ENCODE measurements at regions not wholly inside any gene's neighbourhood (a gene's known extent, or its start where the extent isn't known, plus 50 kb on each side); places are given as distances from the start of the nearest gene placed in this dataset.

DNA sequence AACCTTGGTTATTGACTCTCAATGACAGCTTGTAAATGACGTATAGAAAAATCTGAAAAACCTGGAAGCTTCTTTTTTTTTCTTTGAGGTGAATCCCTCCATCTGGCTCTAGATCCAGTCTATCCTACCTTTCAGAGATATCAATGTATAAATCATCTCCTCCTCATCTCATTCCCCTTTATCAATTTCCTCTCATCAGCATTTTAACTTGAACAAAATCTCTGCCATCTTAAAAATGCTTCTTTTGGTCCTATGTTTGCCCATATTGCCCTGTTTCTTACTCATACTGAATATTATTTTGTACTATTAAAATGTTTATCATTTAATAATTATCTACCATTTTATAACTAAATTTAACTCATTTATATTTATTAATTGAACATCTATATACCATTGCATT is 306.7 kb upstream of the TSHZ2 start:
- FAIRE-seq (no peak), DNase-seq (ENCODE audit: insufficient read length, low spot score) (no peak)
- TF ChIP-seq POLR2AphosphoS5 (IDR thresholded peaks at IDR 0.05; ENCODE audit: low read depth, low read length), result no peak
- TF ChIP-seq POU2F2 (IDR thresholded peaks at IDR 0.05; ENCODE audit: low read depth, low read length), result no peak
- TF ChIP-seq SPI1 (IDR thresholded peaks at IDR 0.05; ENCODE audit: low read depth, low read length), result no peak
- TF ChIP-seq PAX5 (IDR thresholded peaks at IDR 0.05; ENCODE audit: insufficient read depth, low read length, severe bottlenecking), result no peak
- TF ChIP-seq POLR2A (IDR thresholded peaks at IDR 0.05; ENCODE audit: low read depth, low read length), result no peak
- no peak for TF ChIP-seq TAF1 (IDR thresholded peaks at IDR 0.05; ENCODE audit: low read depth, low read length)

DNA sequence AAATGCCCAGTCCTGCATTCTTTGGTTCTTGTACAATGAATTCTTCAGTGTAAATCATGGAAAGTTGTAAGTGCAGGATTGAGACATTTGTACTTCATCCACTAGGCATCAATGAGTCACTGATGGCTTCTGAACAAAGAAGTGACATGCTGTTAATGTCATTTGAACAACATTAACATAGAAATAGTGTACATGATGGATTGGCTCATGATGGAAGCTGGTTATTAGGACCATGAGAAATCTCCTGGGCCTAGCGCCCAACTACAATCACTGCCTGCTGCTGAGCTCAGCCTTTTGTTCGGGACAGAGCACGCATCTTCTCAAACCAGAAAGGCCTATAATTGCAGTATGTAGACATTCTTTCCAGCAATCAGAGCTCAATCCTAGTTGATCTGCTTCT is 316.8 kb upstream of the TSHZ2 start:
- TF ChIP-seq SPI1 (IDR thresholded peaks at IDR 0.05; ENCODE audit: low read depth, low read length) (no peak), PAX5 (IDR thresholded peaks at IDR 0.05; ENCODE audit: insufficient read depth, low read length, severe bottlenecking) (no peak)
- FAIRE-seq (no peak), DNase-seq (ENCODE audit: insufficient read length, low spot score) (no peak)

DNA sequence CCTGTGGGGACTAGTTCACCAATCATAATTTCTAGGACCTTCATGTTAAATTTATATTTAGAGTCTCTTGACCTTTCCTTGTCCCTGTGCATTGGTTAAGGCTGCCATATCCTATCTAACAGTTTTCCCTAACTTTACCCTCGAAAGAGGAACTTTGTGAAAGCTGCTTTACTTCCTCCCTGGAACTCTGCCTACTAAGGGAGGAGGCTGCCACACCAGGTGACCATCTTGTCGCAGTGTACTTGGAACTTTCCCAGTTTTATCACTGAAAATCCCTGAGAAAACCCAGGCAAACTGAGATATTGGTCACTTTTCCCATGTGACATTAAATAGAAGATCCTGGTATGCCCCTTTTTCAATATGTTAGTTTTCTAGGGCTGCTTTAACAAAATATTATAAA is 317.6 kb upstream of the TSHZ2 start:
- TF ChIP-seq PAX5 (IDR thresholded peaks at IDR 0.05; ENCODE audit: insufficient read depth, low read length, severe bottlenecking), result no peak
- TF ChIP-seq SPI1 (IDR thresholded peaks at IDR 0.05; ENCODE audit: low read depth, low read length), result no peak
- TF ChIP-seq POLR2A (IDR thresholded peaks at IDR 0.05; ENCODE audit: low read depth, low read length), result no peak
- TF ChIP-seq POLR2AphosphoS5 (IDR thresholded peaks at IDR 0.05; ENCODE audit: low read depth, low read length), result no peak
- TF ChIP-seq POU2F2 (IDR thresholded peaks at IDR 0.05; ENCODE audit: low read depth, low read length), result no peak
- no peak for TF ChIP-seq TAF1 (IDR thresholded peaks at IDR 0.05; ENCODE audit: low read depth, low read length)
- DNase-seq (ENCODE audit: insufficient read length, low spot score) (no peak), FAIRE-seq (no peak)

DNA sequence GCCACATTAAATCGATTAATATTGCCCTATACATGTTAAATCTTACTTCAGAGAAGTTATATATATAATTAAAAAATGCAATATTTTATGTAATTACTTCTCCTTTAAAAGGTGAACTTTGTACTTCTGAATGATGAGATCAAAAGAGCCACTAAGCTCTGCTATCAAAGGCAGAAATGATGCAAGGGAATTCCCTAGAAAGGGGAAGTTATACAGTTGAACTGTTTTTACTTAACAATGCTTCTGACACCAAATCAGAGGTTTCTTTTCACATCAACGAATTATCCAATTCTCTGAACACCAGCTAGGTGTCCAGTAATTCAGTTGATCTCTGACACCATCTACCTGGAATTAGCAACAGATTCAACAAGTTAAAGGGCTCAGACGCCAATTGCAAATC is 319.9 kb upstream of the TSHZ2 start:
- TF ChIP-seq POLR2AphosphoS5 (IDR thresholded peaks at IDR 0.05; ENCODE audit: low read depth, low read length) (no peak), POU2F2 (IDR thresholded peaks at IDR 0.05; ENCODE audit: low read depth, low read length) (no peak), POLR2A (IDR thresholded peaks at IDR 0.05; ENCODE audit: low read depth, low read length) (no peak), PAX5 (IDR thresholded peaks at IDR 0.05; ENCODE audit: insufficient read depth, low read length, severe bottlenecking) (no peak), SPI1 (IDR thresholded peaks at IDR 0.05; ENCODE audit: low read depth, low read length) (no peak), TAF1 (IDR thresholded peaks at IDR 0.05; ENCODE audit: low read depth, low read length) (no peak)
- DNase-seq (ENCODE audit: insufficient read length, low spot score), result no peak
- no peak for FAIRE-seq

DNA sequence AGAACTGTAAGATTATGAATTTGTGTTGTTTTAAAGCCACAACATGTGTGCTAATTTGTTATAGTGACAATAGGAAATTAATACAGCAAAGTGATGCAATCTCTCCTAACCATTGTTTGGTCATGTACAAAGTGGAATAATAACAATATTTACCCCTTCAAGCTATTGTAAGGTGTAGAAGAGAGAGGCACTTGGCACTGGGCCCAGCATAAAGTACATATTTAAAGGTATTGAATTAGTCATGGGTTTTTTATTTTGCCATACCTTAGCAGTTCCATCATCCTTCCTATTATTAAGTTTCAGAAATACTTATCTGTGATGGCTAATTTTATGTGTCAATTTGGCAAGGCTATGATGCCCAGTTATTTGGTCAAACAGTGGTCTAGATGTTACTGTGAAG is 322.4 kb upstream of the TSHZ2 start:
- no peak for FAIRE-seq
- TF ChIP-seq SPI1 (IDR thresholded peaks at IDR 0.05; ENCODE audit: low read depth, low read length) (no peak), POU2F2 (IDR thresholded peaks at IDR 0.05; ENCODE audit: low read depth, low read length) (no peak), TAF1 (IDR thresholded peaks at IDR 0.05; ENCODE audit: low read depth, low read length) (no peak), POLR2AphosphoS5 (IDR thresholded peaks at IDR 0.05; ENCODE audit: low read depth, low read length) (no peak), PAX5 (IDR thresholded peaks at IDR 0.05; ENCODE audit: insufficient read depth, low read length, severe bottlenecking) (no peak), POLR2A (IDR thresholded peaks at IDR 0.05; ENCODE audit: low read depth, low read length) (no peak)
- DNase-seq (ENCODE audit: insufficient read length, low spot score), result no peak

DNA sequence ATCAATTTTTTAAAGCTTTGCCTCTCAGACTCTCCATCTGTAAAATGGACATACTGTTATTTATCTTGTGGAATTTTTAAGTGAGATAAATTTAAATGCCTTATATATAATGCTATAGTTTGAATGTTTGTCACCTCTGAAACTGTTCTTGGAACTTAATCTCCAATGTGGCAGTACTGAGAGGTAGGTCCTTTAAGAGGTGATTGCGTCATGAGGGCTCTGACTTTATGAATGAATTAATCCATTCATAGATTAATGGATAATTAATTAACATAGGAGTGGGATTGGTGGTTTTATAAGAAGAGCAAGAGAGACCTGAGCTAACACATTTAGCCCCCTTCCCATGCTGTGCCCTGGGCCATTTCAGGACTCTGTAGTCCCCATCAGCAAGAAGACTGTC is 326.3 kb upstream of the TSHZ2 start:
- DNase-seq (ENCODE audit: insufficient read length, low spot score) (no peak), FAIRE-seq (no peak)
- no peak for TF ChIP-seq POLR2A (IDR thresholded peaks at IDR 0.05; ENCODE audit: low read depth, low read length)
- TF ChIP-seq POLR2AphosphoS5 (IDR thresholded peaks at IDR 0.05; ENCODE audit: low read depth, low read length), result no peak

DNA sequence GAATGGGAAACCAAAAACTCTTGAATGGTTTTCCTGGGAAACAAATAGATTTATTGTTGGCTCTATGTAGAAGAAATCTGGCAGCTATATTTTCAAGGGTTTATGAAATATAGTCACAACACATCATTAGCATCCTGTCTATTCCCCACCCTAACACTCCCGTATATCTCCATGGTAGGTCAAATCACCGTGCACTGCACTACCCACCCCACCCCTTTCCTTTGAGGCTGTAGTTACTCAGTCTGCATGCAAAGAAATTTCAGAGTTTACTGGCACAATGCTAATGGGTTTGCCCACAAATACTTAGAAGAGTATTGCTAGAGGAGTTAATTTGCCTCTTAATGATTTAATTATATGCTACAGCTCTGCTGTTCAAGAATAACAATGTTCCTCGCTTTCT is 329.1 kb upstream of the TSHZ2 start:
- DNase-seq (ENCODE audit: insufficient read length, low spot score) (no peak), FAIRE-seq (no peak)
- TF ChIP-seq POU2F2 (IDR thresholded peaks at IDR 0.05; ENCODE audit: low read depth, low read length) (no peak), SPI1 (IDR thresholded peaks at IDR 0.05; ENCODE audit: low read depth, low read length) (no peak), PAX5 (IDR thresholded peaks at IDR 0.05; ENCODE audit: insufficient read depth, low read length, severe bottlenecking) (no peak), POLR2AphosphoS5 (IDR thresholded peaks at IDR 0.05; ENCODE audit: low read depth, low read length) (no peak), TAF1 (IDR thresholded peaks at IDR 0.05; ENCODE audit: low read depth, low read length) (no peak), POLR2A (IDR thresholded peaks at IDR 0.05; ENCODE audit: low read depth, low read length) (no peak)

DNA sequence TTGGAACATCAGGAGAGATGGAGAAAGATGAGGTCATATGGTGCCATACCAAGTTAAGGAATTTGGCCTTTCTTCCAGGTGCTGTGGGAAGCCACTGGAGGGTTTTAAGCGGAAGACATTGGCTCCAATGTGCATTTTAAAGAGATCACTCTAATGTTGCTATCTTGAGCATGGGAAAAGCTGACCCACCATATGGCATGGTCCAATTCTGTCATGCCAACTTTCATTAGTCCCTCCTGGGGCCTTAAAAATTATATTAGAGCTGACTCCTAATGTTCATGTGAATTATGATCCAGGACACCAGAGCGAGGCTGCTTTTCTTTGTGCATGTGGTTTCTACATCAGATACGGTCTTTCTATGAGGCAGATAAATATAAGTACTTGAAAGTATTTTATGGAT is 335.0 kb upstream of the TSHZ2 start:
- no peak for FAIRE-seq
- DNase-seq (ENCODE audit: insufficient read length, low spot score), result no peak
- TF ChIP-seq POLR2AphosphoS5 (IDR thresholded peaks at IDR 0.05; ENCODE audit: low read depth, low read length), result no peak
- TF ChIP-seq TAF1 (IDR thresholded peaks at IDR 0.05; ENCODE audit: low read depth, low read length), result no peak

DNA sequence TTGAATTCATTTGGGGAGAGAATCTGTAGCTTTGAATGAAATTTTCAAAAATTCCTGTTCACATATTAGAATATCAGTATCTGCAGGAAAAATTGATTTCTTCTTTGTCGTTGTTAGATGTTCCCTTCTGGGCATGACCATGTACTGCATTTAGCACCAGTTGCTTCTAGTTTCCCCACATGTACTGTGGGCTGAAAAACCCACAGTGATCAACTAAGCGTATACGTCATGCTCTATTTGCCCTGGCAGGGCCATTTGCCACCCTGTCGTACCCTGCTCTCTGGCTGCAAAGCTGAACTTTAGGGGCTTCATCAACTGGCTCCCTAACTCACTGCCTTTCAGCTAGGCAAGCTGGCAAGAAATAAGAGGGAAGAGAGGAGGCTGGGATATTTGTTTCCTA is 340.7 kb upstream of the TSHZ2 start:
- FAIRE-seq (no peak), DNase-seq (ENCODE audit: insufficient read length, low spot score) (no peak)
- TF ChIP-seq SPI1 (IDR thresholded peaks at IDR 0.05; ENCODE audit: low read depth, low read length), result no peak
- TF ChIP-seq POLR2A (IDR thresholded peaks at IDR 0.05; ENCODE audit: low read depth, low read length), result no peak
- TF ChIP-seq POLR2AphosphoS5 (IDR thresholded peaks at IDR 0.05; ENCODE audit: low read depth, low read length), result no peak
- no peak for TF ChIP-seq TAF1 (IDR thresholded peaks at IDR 0.05; ENCODE audit: low read depth, low read length)
- TF ChIP-seq PAX5 (IDR thresholded peaks at IDR 0.05; ENCODE audit: insufficient read depth, low read length, severe bottlenecking), result no peak
- TF ChIP-seq POU2F2 (IDR thresholded peaks at IDR 0.05; ENCODE audit: low read depth, low read length), result no peak

DNA sequence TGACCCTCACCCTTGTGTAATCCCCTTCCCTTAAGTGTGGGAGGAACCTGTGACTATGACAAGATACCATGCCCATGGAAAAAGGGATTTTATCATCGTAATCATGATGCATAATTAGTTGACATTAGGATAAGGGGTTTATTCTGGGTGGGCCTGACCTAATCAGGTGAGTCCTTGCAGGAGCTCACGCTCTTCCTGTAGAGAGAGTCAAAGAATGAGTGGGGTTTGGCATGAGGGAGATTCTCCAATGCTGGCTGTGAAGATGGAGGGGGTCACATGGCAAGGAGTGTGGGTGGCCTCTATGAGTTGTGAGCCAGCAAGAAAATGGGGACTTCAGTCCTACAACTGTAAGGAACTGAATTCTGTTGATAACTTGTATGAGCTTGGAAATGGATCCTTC is 342.0 kb upstream of the TSHZ2 start:
- no peak for DNase-seq (ENCODE audit: insufficient read length, low spot score)
- no peak for FAIRE-seq
- TF ChIP-seq PAX5 (IDR thresholded peaks at IDR 0.05; ENCODE audit: insufficient read depth, low read length, severe bottlenecking) (no peak), SPI1 (IDR thresholded peaks at IDR 0.05; ENCODE audit: low read depth, low read length) (no peak), POLR2A (IDR thresholded peaks at IDR 0.05; ENCODE audit: low read depth, low read length) (no peak), POU2F2 (IDR thresholded peaks at IDR 0.05; ENCODE audit: low read depth, low read length) (no peak), TAF1 (IDR thresholded peaks at IDR 0.05; ENCODE audit: low read depth, low read length) (no peak), POLR2AphosphoS5 (IDR thresholded peaks at IDR 0.05; ENCODE audit: low read depth, low read length) (no peak)

DNA sequence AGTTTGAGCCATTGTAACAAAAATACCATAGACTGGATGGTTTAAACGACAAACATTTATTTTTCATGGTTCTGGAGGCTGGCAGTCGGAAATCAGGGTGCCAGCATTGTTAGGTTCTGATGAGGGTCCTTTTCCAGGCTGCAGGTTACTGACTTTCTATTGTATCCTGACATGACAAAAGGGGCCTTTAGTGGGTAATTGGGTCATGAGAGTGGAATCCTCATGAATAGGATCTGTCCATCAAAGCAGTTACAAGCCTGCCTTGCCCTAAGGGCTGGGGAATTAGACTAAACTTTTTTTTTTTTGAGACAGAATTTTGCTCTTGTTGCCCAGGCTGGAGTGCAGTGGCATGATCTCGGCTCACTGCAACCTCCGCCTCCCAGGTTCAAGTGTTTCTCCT is 347.9 kb upstream of the TSHZ2 start:
- TF ChIP-seq SPI1 (IDR thresholded peaks at IDR 0.05; ENCODE audit: low read depth, low read length), result no peak
- TF ChIP-seq POLR2AphosphoS5 (IDR thresholded peaks at IDR 0.05; ENCODE audit: low read depth, low read length), result no peak
- TF ChIP-seq TAF1 (IDR thresholded peaks at IDR 0.05; ENCODE audit: low read depth, low read length), result no peak
- TF ChIP-seq PAX5 (IDR thresholded peaks at IDR 0.05; ENCODE audit: insufficient read depth, low read length, severe bottlenecking), result no peak
- TF ChIP-seq POU2F2 (IDR thresholded peaks at IDR 0.05; ENCODE audit: low read depth, low read length), result no peak
- TF ChIP-seq POLR2A (IDR thresholded peaks at IDR 0.05; ENCODE audit: low read depth, low read length), result no peak
- FAIRE-seq (no peak), DNase-seq (ENCODE audit: insufficient read length, low spot score) (no peak)
